ENCODE measurements at regions not wholly inside any gene's neighbourhood (a gene's known extent, or its start where the extent isn't known, plus 50 kb on each side); places are given as distances from the start of the nearest gene placed in this dataset.

GRCh38 chr7:51482976-51483375 is 166.4 kb upstream of the COBL start:
- TF ChIP-seq, protein P1, sequence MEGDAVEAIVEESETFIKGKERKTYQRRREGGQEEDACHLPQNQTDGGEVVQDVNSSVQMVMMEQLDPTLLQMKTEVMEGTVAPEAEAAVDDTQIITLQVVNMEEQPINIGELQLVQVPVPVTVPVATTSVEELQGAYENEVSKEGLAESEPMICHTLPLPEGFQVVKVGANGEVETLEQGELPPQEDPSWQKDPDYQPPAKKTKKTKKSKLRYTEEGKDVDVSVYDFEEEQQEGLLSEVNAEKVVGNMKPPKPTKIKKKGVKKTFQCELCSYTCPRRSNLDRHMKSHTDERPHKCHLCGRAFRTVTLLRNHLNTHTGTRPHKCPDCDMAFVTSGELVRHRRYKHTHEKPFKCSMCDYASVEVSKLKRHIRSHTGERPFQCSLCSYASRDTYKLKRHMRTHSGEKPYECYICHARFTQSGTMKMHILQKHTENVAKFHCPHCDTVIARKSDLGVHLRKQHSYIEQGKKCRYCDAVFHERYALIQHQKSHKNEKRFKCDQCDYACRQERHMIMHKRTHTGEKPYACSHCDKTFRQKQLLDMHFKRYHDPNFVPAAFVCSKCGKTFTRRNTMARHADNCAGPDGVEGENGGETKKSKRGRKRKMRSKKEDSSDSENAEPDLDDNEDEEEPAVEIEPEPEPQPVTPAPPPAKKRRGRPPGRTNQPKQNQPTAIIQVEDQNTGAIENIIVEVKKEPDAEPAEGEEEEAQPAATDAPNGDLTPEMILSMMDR (conservative IDR thresholded peaks at IDR 0.05): no peak
- TF ChIP-seq EZH2 (IDR thresholded peaks at IDR 0.05; ENCODE audit: low read depth): no peak
- Histone ChIP-seq H3K27me3 (ENCODE audit: insufficient read depth, low read depth) (peaks cover 83% of the 10 kb centered on the region), H3K4me2 (no peak overlapping the region), H3F3A (ENCODE audit: insufficient read depth, low read depth) (no peaks in the 10 kb centered on the region), H3K36me3 (ENCODE audit: low read depth) (no peaks in the 10 kb centered on the region), H2AFZ (no peak overlapping the region), H3K4me1 (replicated peaks; ENCODE audit: insufficient read depth) (no peaks in the 10 kb centered on the region), H3K27ac (no peak overlapping the region), H3K79me2 (ENCODE audit: low read depth) (no peaks in the 10 kb centered on the region), H3K9me3 (ENCODE audit: insufficient read depth, low read depth) (no peaks in the 10 kb centered on the region), H3K9me2 (ENCODE audit: insufficient read depth) (no peaks in the 10 kb centered on the region), H4K20me1 (ENCODE audit: insufficient read depth) (no peaks in the 10 kb centered on the region), H3K4me3 (no peak overlapping the region)
- POLR2A ChIA-PET (ENCODE audit: unreplicated experiment): no interaction called here
- intact Hi-C loops (cut with micrococcal nuclease; ENCODE audit: unreplicated experiment): no loop called here
- CTCF ChIA-PET: no interaction called here
- no peak for DNase-seq
- no TSS peak for BruUV-seq (replicated peaks)

- Histone ChIP-seq H2AFZ (no peak overlapping the region), H3K9me2 (ENCODE audit: insufficient read depth) (no peaks in the 10 kb centered on the region), H3K27ac (no peak overlapping the region), H3K4me3 (no peak overlapping the region), H3K36me3 (ENCODE audit: low read depth) (no peaks in the 10 kb centered on the region), H3K4me2 (no peak overlapping the region), H3K4me1 (replicated peaks; ENCODE audit: insufficient read depth) (no peaks in the 10 kb centered on the region), H3K27me3 (ENCODE audit: insufficient read depth, low read depth) (peaks cover 79% of the 10 kb centered on the region), H3F3A (ENCODE audit: insufficient read depth, low read depth) (no peaks in the 10 kb centered on the region), H4K20me1 (ENCODE audit: insufficient read depth) (no peaks in the 10 kb centered on the region), H3K9me3 (ENCODE audit: insufficient read depth, low read depth) (no peaks in the 10 kb centered on the region), H3K79me2 (ENCODE audit: low read depth) (no peaks in the 10 kb centered on the region)
- ChIA-PET CTCF (no interaction called here), POLR2A (ENCODE audit: unreplicated experiment) (no interaction called here)
- DNase-seq: no peak
- intact Hi-C loops (cut with micrococcal nuclease; ENCODE audit: unreplicated experiment): no loop called here
- TF ChIP-seq EZH2 (IDR thresholded peaks at IDR 0.05; ENCODE audit: low read depth): no peak
- TF ChIP-seq, protein P1 (conservative IDR thresholded peaks at IDR 0.05): no peak
- BruUV-seq (replicated peaks): no TSS peak
Observed at GRCh38 chr7:51481421-51481820, 164.8 kb upstream of the COBL start.

- H3K27me3 ChIP-seq (ENCODE audit: insufficient read depth, low read depth): peaks cover 84% of the 10 kb centered on the region
- no peak overlapping the region for H3K4me2 ChIP-seq
- TF ChIP-seq, protein P1 (conservative IDR thresholded peaks at IDR 0.05): no peak
- TF ChIP-seq EZH2 (IDR thresholded peaks at IDR 0.05; ENCODE audit: low read depth): no peak
- H4K20me1 ChIP-seq (ENCODE audit: insufficient read depth): no peaks in the 10 kb centered on the region
- DNase-seq: no peak
- no peak overlapping the region for H2AFZ ChIP-seq
- ChIA-PET POLR2A (ENCODE audit: unreplicated experiment) (no interaction called here), CTCF (no interaction called here)
- no peaks in the 10 kb centered on the region for H3K4me1 ChIP-seq (replicated peaks; ENCODE audit: insufficient read depth)
- no TSS peak for BruUV-seq (replicated peaks)
- H3K27ac ChIP-seq: no peak overlapping the region
- intact Hi-C loops (cut with micrococcal nuclease; ENCODE audit: unreplicated experiment): no loop called here
- H3K9me3 ChIP-seq (ENCODE audit: insufficient read depth, low read depth): no peaks in the 10 kb centered on the region
- H3K9me2 ChIP-seq (ENCODE audit: insufficient read depth): no peaks in the 10 kb centered on the region
- H3K79me2 ChIP-seq (ENCODE audit: low read depth): no peaks in the 10 kb centered on the region
- H3K4me3 ChIP-seq: no peak overlapping the region
- H3K36me3 ChIP-seq (ENCODE audit: low read depth): no peaks in the 10 kb centered on the region
- no peaks in the 10 kb centered on the region for H3F3A ChIP-seq (ENCODE audit: insufficient read depth, low read depth)
Observed at GRCh38 chr7:51477819-51478218, 161.2 kb upstream of the COBL start.
